ENCODE measurements at regions not wholly inside any gene's neighbourhood (a gene's known extent, or its start where the extent isn't known, plus 50 kb on each side); places are given as distances from the start of the nearest gene placed in this dataset.

DNA sequence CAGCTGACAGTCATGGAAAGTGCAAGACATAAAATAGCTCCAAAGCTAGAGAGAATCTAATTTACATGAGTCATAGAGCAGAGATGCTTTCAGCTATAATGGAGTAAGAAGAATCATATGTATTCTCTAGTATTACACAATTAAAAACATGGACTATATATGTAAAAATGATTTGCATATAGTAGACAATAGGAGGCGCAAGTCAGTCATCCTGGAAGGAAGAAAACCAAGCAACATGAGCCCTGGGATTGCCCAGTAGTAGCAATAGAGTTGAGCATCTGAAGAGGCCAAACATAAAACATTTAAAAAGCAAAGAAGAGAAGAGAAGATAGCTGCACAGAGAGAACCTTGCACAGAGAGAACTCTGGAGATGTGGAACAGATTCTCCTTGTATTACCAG lies 455.0 kb downstream of the EPHA3 start:
- Histone ChIP-seq H3K27me3 (replicated peaks in 1 of 4; ENCODE audit: control extremely low read depth in 1 of 4, control insufficient read depth in 3 of 4, insufficient read depth in 4 of 4, low read length in 3 of 4) (no peaks in the 10 kb centered on the region), H3K36me3 (replicated peaks in 1 of 2; ENCODE audit: control extremely low read depth in 1 of 2, control insufficient read depth in 1 of 2, extremely low read depth in 1 of 2, insufficient read depth in 2 of 2, low read length in 1 of 2) (no peaks in the 10 kb centered on the region), H3K79me2 (ENCODE audit: control insufficient read depth, insufficient read depth, low read length) (no peaks in the 10 kb centered on the region), H4K20me1 (ENCODE audit: control insufficient read depth, insufficient read depth, low read length, poor library complexity, severe bottlenecking) (no peaks in the 10 kb centered on the region), H3K9ac (ENCODE audit: low read length) (no peak overlapping the region), H3K4me1 (ENCODE audit: control insufficient read depth in 2 of 2, insufficient read depth in 2 of 2, low read length in 2 of 2) (no peaks in the 10 kb centered on the region), H2AFZ (ENCODE audit: insufficient read depth, low read depth, low read length, poor library complexity, severe bottlenecking) (no peak overlapping the region), H3K4me2 (replicated peaks; ENCODE audit: low read depth, low read length, poor library complexity, severe bottlenecking) (no peak overlapping the region), H3K4me3 (ENCODE audit: control extremely low read depth in 1 of 5, extremely low read depth in 1 of 5, insufficient read depth in 1 of 5, low read depth in 2 of 5, low read length in 4 of 5) (no peak overlapping the region), H3K27ac (ENCODE audit: low read length in 2 of 2) (no peak overlapping the region), H3K9me3 (ENCODE audit: control extremely low read depth in 1 of 3, control insufficient read depth in 2 of 3, insufficient read depth in 1 of 3, low read length in 2 of 3) (peaks cover 0 to 3% (median 0%) of the 10 kb centered on the region in 3 donors)
- no peak for DNase-seq
- no peaks in the 10 kb centered on the region for H3K27me3 Mint-ChIP-seq
- no peak overlapping the region for H3K4me3 Mint-ChIP-seq
- ChIA-PET POLR2A (no interaction called here), CTCF (no interaction called here)
- H3K4me1 Mint-ChIP-seq: no peaks in the 10 kb centered on the region
- no peak for ATAC-seq (ENCODE audit: low read depth)
- intact Hi-C loops (cut with micrococcal nuclease): no loop called here
- no peak overlapping the region for H3K27ac Mint-ChIP-seq
- peaks cover 3% of the 10 kb centered on the region for H3K9me3 Mint-ChIP-seq (ENCODE audit: insufficient read depth)
- no peak for TF ChIP-seq EZH2 (IDR thresholded peaks at IDR 0.05; ENCODE audit: borderline replicate concordance, insufficient read depth, low read depth, low read length, poor library complexity, severe bottlenecking)
- TF ChIP-seq, protein P1, sequence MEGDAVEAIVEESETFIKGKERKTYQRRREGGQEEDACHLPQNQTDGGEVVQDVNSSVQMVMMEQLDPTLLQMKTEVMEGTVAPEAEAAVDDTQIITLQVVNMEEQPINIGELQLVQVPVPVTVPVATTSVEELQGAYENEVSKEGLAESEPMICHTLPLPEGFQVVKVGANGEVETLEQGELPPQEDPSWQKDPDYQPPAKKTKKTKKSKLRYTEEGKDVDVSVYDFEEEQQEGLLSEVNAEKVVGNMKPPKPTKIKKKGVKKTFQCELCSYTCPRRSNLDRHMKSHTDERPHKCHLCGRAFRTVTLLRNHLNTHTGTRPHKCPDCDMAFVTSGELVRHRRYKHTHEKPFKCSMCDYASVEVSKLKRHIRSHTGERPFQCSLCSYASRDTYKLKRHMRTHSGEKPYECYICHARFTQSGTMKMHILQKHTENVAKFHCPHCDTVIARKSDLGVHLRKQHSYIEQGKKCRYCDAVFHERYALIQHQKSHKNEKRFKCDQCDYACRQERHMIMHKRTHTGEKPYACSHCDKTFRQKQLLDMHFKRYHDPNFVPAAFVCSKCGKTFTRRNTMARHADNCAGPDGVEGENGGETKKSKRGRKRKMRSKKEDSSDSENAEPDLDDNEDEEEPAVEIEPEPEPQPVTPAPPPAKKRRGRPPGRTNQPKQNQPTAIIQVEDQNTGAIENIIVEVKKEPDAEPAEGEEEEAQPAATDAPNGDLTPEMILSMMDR (IDR thresholded peaks at IDR 0.05): no peak
- WGBS (ENCODE audit: insufficient coverage): no CpG with 5 or more reads among the region's 1 CpG

DNA sequence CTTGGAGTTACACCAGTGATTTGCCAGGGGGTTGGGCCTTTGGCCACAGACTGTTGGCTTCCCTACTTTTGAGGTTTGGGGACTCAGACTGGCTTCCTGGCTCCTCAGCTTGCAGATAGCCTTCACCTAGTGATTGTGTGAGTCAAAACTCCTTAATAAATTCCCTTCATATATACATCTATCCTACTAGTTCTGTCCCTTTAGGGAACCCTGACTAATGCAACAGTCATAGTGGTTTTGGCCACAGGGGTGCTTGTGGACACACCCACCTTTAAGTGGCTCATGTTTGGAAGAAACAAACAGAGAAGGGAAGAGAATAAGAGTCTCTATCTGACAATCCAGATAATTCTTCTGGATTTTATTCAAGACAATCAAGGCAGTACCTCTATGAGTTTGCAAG lies 457.7 kb downstream of the EPHA3 start:
- Histone ChIP-seq H2AFZ (ENCODE audit: insufficient read depth, low read depth, low read length, poor library complexity, severe bottlenecking) (no peak overlapping the region), H4K20me1 (ENCODE audit: control insufficient read depth, insufficient read depth, low read length, poor library complexity, severe bottlenecking) (no peaks in the 10 kb centered on the region), H3K4me1 (ENCODE audit: control insufficient read depth in 2 of 2, insufficient read depth in 2 of 2, low read length in 2 of 2) (no peaks in the 10 kb centered on the region), H3K9ac (ENCODE audit: low read length) (no peak overlapping the region), H3K4me2 (replicated peaks; ENCODE audit: low read depth, low read length, poor library complexity, severe bottlenecking) (no peak overlapping the region), H3K27ac (ENCODE audit: low read length in 2 of 2) (no peak overlapping the region), H3K9me3 (ENCODE audit: control extremely low read depth in 1 of 3, control insufficient read depth in 2 of 3, insufficient read depth in 1 of 3, low read length in 2 of 3) (peaks cover 0 to 3% (median 0%) of the 10 kb centered on the region in 3 donors), H3K79me2 (ENCODE audit: control insufficient read depth, insufficient read depth, low read length) (no peaks in the 10 kb centered on the region), H3K36me3 (replicated peaks in 1 of 2; ENCODE audit: control extremely low read depth in 1 of 2, control insufficient read depth in 1 of 2, extremely low read depth in 1 of 2, insufficient read depth in 2 of 2, low read length in 1 of 2) (no peaks in the 10 kb centered on the region), H3K27me3 (replicated peaks in 1 of 4; ENCODE audit: control extremely low read depth in 1 of 4, control insufficient read depth in 3 of 4, insufficient read depth in 4 of 4, low read length in 3 of 4) (no peaks in the 10 kb centered on the region), H3K4me3 (ENCODE audit: control extremely low read depth in 1 of 5, extremely low read depth in 1 of 5, insufficient read depth in 1 of 5, low read depth in 2 of 5, low read length in 4 of 5) (no peak overlapping the region)
- CTCF ChIA-PET: no interaction called here
- H3K27me3 Mint-ChIP-seq: no peaks in the 10 kb centered on the region
- peaks cover 3% of the 10 kb centered on the region for H3K9me3 Mint-ChIP-seq (ENCODE audit: insufficient read depth)
- TF ChIP-seq, protein P1 (IDR thresholded peaks at IDR 0.05): no peak
- TF ChIP-seq EZH2 (IDR thresholded peaks at IDR 0.05; ENCODE audit: borderline replicate concordance, insufficient read depth, low read depth, low read length, poor library complexity, severe bottlenecking): no peak
- POLR2A ChIA-PET: no interaction called here
- H3K27ac Mint-ChIP-seq: no peak overlapping the region
- intact Hi-C loops (cut with micrococcal nuclease): no loop called here
- no peak for ATAC-seq (ENCODE audit: low read depth)
- DNase-seq: no peak
- H3K4me3 Mint-ChIP-seq: no peak overlapping the region
- H3K4me1 Mint-ChIP-seq: no peaks in the 10 kb centered on the region
